DOHH2 (cell line): ENCODE measurements at regions not wholly inside any gene's neighbourhood (a gene's known extent, or its start where the extent isn't known, plus 50 kb on each side); places are given as distances from the start of the nearest gene placed in this dataset.

Experiments
- EZH2phosphoT487 ChIP-seq: fragments of 200-600 bp; sonication (generic); IDR thresholded peaks from 2 replicates; pipeline ENCODE4 v1.6.1; 2017; ENCODE audit warnings: borderline replicate concordance, mild to moderate bottlenecking, antibody characterized with exemption, low read length, moderate library complexity, mixed read lengths
- TF ChIP-seq, protein P1 (sequence below): fragments of 200-600 bp; sonication (generic); IDR thresholded peaks from one replicate; pipeline ENCODE4 v1.5.1; 2014; ENCODE audit warnings: antibody characterized with exemption, mild to moderate bottlenecking, low read depth, low read length; ENCODE audit not compliant: poor library complexity, severe bottlenecking

DNA sequence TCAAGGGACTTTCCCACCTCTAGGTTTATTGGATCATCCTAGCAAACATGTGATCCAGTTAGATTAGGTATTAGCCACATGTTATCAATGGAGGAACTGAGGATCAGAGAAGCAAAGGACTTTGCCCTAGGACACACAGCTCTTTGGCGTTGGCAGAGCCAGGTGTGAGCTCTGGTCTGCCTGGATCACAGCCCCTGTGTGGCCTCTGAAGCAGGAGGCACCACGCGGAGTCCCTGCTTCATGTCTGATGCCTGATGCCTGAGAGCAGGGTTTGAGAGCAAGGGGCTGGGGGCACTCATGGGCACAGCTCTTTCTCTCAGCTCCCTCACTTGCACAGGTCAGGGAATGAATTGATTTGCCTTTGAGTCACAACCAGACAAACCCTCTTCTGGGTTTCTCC lies 64.7 kb upstream of the CTBP2 start:
- TF ChIP-seq, protein P1, sequence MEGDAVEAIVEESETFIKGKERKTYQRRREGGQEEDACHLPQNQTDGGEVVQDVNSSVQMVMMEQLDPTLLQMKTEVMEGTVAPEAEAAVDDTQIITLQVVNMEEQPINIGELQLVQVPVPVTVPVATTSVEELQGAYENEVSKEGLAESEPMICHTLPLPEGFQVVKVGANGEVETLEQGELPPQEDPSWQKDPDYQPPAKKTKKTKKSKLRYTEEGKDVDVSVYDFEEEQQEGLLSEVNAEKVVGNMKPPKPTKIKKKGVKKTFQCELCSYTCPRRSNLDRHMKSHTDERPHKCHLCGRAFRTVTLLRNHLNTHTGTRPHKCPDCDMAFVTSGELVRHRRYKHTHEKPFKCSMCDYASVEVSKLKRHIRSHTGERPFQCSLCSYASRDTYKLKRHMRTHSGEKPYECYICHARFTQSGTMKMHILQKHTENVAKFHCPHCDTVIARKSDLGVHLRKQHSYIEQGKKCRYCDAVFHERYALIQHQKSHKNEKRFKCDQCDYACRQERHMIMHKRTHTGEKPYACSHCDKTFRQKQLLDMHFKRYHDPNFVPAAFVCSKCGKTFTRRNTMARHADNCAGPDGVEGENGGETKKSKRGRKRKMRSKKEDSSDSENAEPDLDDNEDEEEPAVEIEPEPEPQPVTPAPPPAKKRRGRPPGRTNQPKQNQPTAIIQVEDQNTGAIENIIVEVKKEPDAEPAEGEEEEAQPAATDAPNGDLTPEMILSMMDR = no peak
- TF ChIP-seq EZH2phosphoT487 = no peak
